MM.1S (cell line): ENCODE measurements at regions not wholly inside any gene's neighbourhood (a gene's known extent, or its start where the extent isn't known, plus 50 kb on each side); places are given as distances from the start of the nearest gene placed in this dataset.

Experiments used
- DNase-seq: peaks from one replicate; pipeline ENCODE4 v3.0.0-alpha.2; 2015
- H2AFZ ChIP-seq: fragments of 300-600 bp; sonication (generic); 2 replicates; pipeline ENCODE4 v1.6.0; 2016; ENCODE audit warnings: antibody characterized with exemption, low read length
- H3F3A ChIP-seq: fragments of 300-600 bp; sonication (generic); 2 replicates; pipeline ENCODE4 v1.6.1; 2016; ENCODE audit warnings: mild to moderate bottlenecking, antibody characterized with exemption, low read length, moderate library complexity, mixed read lengths; ENCODE audit not compliant: insufficient read depth
- H3K27ac ChIP-seq: fragments of 300-600 bp; sonication (generic); 2 replicates; pipeline ENCODE4 v1.5.1; 2016; ENCODE audit warnings: mild to moderate bottlenecking, low read length
- H3K27me3 ChIP-seq: fragments of 300-600 bp; sonication (generic); replicated peaks from 2 replicates; pipeline ENCODE4 v1.6.0; 2016; ENCODE audit warnings: low read length; ENCODE audit not compliant: insufficient read depth
- H3K36me3 ChIP-seq: fragments of 300-600 bp; sonication (generic); replicated peaks from 2 replicates; pipeline ENCODE4 v1.6.1; 2016; ENCODE audit warnings: mild to moderate bottlenecking, low read length, mixed read lengths; ENCODE audit not compliant: insufficient read depth
- H3K4me1 ChIP-seq: fragments of 300-600 bp; sonication (generic); 2 replicates; pipeline ENCODE4 v1.6.1; 2016; ENCODE audit warnings: low read length, mixed read lengths
- H3K4me2 ChIP-seq: fragments of 300-600 bp; sonication (generic); 2 replicates; pipeline ENCODE4 v1.6.0; 2016; ENCODE audit warnings: low read depth, low read length
- H3K4me3 ChIP-seq: fragments of 300-600 bp; sonication (generic); 2 replicates; pipeline ENCODE4 v1.5.1; 2016; ENCODE audit warnings: low read length, mixed read lengths
- H3K79me2 ChIP-seq: fragments of 300-600 bp; sonication (generic); 2 replicates; pipeline ENCODE4 v1.6.1; 2016; ENCODE audit warnings: mixed run types, low read length, mixed read lengths
- H3K9ac ChIP-seq: fragments of 300-600 bp; sonication (generic); 2 replicates; pipeline ENCODE4 v1.6.1; 2016; ENCODE audit warnings: low read length, mixed read lengths
- H3K9me2 ChIP-seq: fragments of 300-600 bp; sonication (generic); replicated peaks from 2 replicates; pipeline ENCODE4 v1.6.1; 2016; ENCODE audit warnings: mild to moderate bottlenecking, low read length, mixed read lengths; ENCODE audit not compliant: insufficient read depth
- H3K9me3 ChIP-seq: fragments of 300-600 bp; sonication (generic); replicated peaks from 2 replicates; pipeline ENCODE4 v1.6.1; 2016; ENCODE audit warnings: mild to moderate bottlenecking, low read length, mixed read lengths; ENCODE audit not compliant: insufficient read depth
- H4K20me1 ChIP-seq: fragments of 300-600 bp; sonication (generic); 2 replicates; pipeline ENCODE4 v1.6.1; 2016; ENCODE audit warnings: mild to moderate bottlenecking, low read length, moderate library complexity, mixed read lengths; ENCODE audit not compliant: insufficient read depth
- CTCF ChIP-seq: fragments of 300-600 bp; sonication (generic); IDR thresholded peaks from 2 replicates; pipeline ENCODE4 v1.5.1; 2016; ENCODE audit warnings: antibody characterized with exemption, low read length, mixed read lengths
- EZH2 ChIP-seq: fragments of 300-600 bp; sonication (generic); optimal IDR thresholded peaks from 2 replicates; pipeline ENCODE3; 2017; ENCODE audit warnings: low read depth, mild to moderate bottlenecking, antibody characterized with exemption, low read length, mixed read lengths
- EZH2phosphoT487 ChIP-seq: fragments of 300-600 bp; sonication (generic); IDR thresholded peaks from 2 replicates; pipeline ENCODE4 v1.6.1; 2018; ENCODE audit warnings: antibody characterized with exemption, low read length

- no peak for TF ChIP-seq CTCF
- Histone ChIP-seq H3K79me2 (no peaks in the 10 kb centered on the region), H3K36me3 (no peaks in the 10 kb centered on the region), H3K4me3 (no peak overlapping the region), H3K9me3 (no peaks in the 10 kb centered on the region), H3K4me2 (no peak overlapping the region), H2AFZ (no peak overlapping the region), H3K9ac (no peak overlapping the region), H3K9me2 (no peaks in the 10 kb centered on the region), H3K27ac (no peak overlapping the region), H3K4me1 (no peaks in the 10 kb centered on the region), H4K20me1 (no peaks in the 10 kb centered on the region), H3F3A (no peaks in the 10 kb centered on the region), H3K27me3 (0 out of 2 replicates have a peak, but pooled peaks cover 5% of the 10 kb centered on the region)
- no peak for DNase-seq
Observed at GRCh38 chr1:201673915-201674314, 135.0 kb downstream of the NAV1 start.

- Histone ChIP-seq H3K9ac (no peak overlapping the region), H3F3A (no peaks in the 10 kb centered on the region), H3K4me3 (no peak overlapping the region), H3K27me3 (0 out of 2 replicates have a peak, but pooled peaks cover 8% of the 10 kb centered on the region), H3K36me3 (no peaks in the 10 kb centered on the region), H2AFZ (no peak overlapping the region), H3K9me3 (no peaks in the 10 kb centered on the region), H3K4me2 (no peak overlapping the region), H3K27ac (no peak overlapping the region), H4K20me1 (no peaks in the 10 kb centered on the region), H3K9me2 (no peaks in the 10 kb centered on the region), H3K79me2 (no peaks in the 10 kb centered on the region), H3K4me1 (no peaks in the 10 kb centered on the region)
- no peak for DNase-seq
- TF ChIP-seq CTCF (no peak), EZH2 (no peak), EZH2phosphoT487 (no peak)
Observed at GRCh38 chr1:201675143-201675542, 136.2 kb downstream of the NAV1 start.

- TF ChIP-seq EZH2 = no peak
- no peak for TF ChIP-seq EZH2phosphoT487
- TF ChIP-seq CTCF = no peak
- H3K79me2 ChIP-seq = no peaks in the 10 kb centered on the region
Observed at GRCh38 chr1:201676197-201676596, 137.3 kb downstream of the NAV1 start.

More at GRCh38 chr1:201676197-201676596, 137.3 kb downstream of the NAV1 start:
- H3K9ac ChIP-seq = no peak overlapping the region
- H2AFZ ChIP-seq = no peak overlapping the region
- H4K20me1 ChIP-seq = no peaks in the 10 kb centered on the region
- H3K4me3 ChIP-seq = no peak overlapping the region
- no peaks in the 10 kb centered on the region for H3K4me1 ChIP-seq
- no peak overlapping the region for H3K27ac ChIP-seq
- H3K9me2 ChIP-seq = no peaks in the 10 kb centered on the region
- no peaks in the 10 kb centered on the region for H3K36me3 ChIP-seq
- H3K9me3 ChIP-seq = no peaks in the 10 kb centered on the region
- H3K4me2 ChIP-seq = no peak overlapping the region
- H3K27me3 ChIP-seq = 0 out of 2 replicates have a peak, but pooled peaks cover 8% of the 10 kb centered on the region
- DNase-seq = no peak
- no peaks in the 10 kb centered on the region for H3F3A ChIP-seq
